ENCODE measurements at regions not wholly inside any gene's neighbourhood (a gene's known extent, or its start where the extent isn't known, plus 50 kb on each side); places are given as distances from the start of the nearest gene placed in this dataset.

DNA sequence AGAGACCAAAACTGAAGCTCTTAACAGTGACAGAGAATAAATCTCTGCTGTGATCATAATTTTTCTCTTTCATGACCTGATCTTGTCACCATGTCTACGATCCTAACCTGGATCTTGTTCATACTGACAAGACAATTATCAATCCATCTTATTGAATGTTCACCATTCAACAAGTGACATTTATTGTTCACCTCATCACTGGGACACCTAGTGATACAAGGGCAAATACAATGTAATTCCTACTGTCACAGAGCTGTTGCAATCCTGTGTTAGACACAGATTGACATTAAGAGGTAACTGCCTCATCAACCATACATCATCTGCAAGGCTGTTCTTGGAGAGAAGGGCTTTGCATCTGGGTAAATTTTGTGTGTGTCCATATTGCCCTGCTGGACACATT lies 942.4 kb upstream of the PRR20A start:
- ChIA-PET POLR2A (no interaction called here), CTCF (no interaction called here)
- Histone ChIP-seq H3K27ac (ENCODE audit: extremely low read depth, low read depth, low read length) (no peak overlapping the region), H3K36me3 (ENCODE audit: control insufficient read depth in 2 of 2, insufficient read depth in 1 of 2, low read length in 2 of 2) (no peaks in the 10 kb centered on the region), H3K4me1 (ENCODE audit: control insufficient read depth, insufficient read depth, low read length) (no peaks in the 10 kb centered on the region), H3K9me3 (ENCODE audit: control insufficient read depth, insufficient read depth, low read depth, low read length) (no peaks in the 10 kb centered on the region), H3K4me3 (ENCODE audit: low read depth, low read length) (no peak overlapping the region)
- TF ChIP-seq, protein P1, sequence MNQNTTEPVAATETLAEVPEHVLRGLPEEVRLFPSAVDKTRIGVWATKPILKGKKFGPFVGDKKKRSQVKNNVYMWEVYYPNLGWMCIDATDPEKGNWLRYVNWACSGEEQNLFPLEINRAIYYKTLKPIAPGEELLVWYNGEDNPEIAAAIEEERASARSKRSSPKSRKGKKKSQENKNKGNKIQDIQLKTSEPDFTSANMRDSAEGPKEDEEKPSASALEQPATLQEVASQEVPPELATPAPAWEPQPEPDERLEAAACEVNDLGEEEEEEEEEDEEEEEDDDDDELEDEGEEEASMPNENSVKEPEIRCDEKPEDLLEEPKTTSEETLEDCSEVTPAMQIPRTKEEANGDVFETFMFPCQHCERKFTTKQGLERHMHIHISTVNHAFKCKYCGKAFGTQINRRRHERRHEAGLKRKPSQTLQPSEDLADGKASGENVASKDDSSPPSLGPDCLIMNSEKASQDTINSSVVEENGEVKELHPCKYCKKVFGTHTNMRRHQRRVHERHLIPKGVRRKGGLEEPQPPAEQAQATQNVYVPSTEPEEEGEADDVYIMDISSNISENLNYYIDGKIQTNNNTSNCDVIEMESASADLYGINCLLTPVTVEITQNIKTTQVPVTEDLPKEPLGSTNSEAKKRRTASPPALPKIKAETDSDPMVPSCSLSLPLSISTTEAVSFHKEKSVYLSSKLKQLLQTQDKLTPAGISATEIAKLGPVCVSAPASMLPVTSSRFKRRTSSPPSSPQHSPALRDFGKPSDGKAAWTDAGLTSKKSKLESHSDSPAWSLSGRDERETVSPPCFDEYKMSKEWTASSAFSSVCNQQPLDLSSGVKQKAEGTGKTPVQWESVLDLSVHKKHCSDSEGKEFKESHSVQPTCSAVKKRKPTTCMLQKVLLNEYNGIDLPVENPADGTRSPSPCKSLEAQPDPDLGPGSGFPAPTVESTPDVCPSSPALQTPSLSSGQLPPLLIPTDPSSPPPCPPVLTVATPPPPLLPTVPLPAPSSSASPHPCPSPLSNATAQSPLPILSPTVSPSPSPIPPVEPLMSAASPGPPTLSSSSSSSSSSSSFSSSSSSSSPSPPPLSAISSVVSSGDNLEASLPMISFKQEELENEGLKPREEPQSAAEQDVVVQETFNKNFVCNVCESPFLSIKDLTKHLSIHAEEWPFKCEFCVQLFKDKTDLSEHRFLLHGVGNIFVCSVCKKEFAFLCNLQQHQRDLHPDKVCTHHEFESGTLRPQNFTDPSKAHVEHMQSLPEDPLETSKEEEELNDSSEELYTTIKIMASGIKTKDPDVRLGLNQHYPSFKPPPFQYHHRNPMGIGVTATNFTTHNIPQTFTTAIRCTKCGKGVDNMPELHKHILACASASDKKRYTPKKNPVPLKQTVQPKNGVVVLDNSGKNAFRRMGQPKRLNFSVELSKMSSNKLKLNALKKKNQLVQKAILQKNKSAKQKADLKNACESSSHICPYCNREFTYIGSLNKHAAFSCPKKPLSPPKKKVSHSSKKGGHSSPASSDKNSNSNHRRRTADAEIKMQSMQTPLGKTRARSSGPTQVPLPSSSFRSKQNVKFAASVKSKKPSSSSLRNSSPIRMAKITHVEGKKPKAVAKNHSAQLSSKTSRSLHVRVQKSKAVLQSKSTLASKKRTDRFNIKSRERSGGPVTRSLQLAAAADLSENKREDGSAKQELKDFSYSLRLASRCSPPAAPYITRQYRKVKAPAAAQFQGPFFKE (tag by site-specific recombination; IDR thresholded peaks at IDR 0.05; ENCODE audit: borderline replicate concordance), result no peak
- TF ChIP-seq GLIS2 (tag by site-specific recombination; IDR thresholded peaks at IDR 0.05) (no peak), ZNF514 (tag by site-specific recombination; IDR thresholded peaks at IDR 0.05) (no peak), ZBTB1 (tag by site-specific recombination; IDR thresholded peaks at IDR 0.05) (no peak), ZNF596 (tag by site-specific recombination; IDR thresholded peaks at IDR 0.05) (no peak), ZNF221 (tag by site-specific recombination; IDR thresholded peaks at IDR 0.05; ENCODE audit: borderline replicate concordance) (no peak), ZNF521 (tag by site-specific recombination; IDR thresholded peaks at IDR 0.05) (no peak), ZNF404 (tag by site-specific recombination; IDR thresholded peaks at IDR 0.05) (no peak), SP2 (tag by site-specific recombination; IDR thresholded peaks at IDR 0.05) (no peak), ZNF223 (tag by site-specific recombination; IDR thresholded peaks at IDR 0.05) (no peak)
- TF ChIP-seq, protein P2, sequence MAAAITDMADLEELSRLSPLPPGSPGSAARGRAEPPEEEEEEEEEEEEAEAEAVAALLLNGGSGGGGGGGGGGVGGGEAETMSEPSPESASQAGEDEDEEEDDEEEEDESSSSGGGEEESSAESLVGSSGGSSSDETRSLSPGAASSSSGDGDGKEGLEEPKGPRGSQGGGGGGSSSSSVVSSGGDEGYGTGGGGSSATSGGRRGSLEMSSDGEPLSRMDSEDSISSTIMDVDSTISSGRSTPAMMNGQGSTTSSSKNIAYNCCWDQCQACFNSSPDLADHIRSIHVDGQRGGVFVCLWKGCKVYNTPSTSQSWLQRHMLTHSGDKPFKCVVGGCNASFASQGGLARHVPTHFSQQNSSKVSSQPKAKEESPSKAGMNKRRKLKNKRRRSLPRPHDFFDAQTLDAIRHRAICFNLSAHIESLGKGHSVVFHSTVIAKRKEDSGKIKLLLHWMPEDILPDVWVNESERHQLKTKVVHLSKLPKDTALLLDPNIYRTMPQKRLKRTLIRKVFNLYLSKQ (tag by site-specific recombination; IDR thresholded peaks at IDR 0.05; ENCODE audit: borderline replicate concordance), result no peak
- TF ChIP-seq, protein P3, sequence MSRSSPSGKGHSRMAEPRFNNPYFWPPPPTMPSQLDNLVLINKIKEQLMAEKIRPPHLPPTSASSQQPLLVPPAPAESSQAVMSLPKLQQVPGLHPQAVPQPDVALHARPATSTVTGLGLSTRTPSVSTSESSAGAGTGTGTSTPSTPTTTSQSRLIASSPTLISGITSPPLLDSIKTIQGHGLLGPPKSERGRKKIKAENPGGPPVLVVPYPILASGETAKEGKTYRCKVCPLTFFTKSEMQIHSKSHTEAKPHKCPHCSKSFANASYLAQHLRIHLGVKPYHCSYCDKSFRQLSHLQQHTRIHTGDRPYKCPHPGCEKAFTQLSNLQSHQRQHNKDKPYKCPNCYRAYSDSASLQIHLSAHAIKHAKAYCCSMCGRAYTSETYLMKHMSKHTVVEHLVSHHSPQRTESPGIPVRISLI (tag by site-specific recombination; IDR thresholded peaks at IDR 0.05), result no peak
- TF ChIP-seq, protein P4, sequence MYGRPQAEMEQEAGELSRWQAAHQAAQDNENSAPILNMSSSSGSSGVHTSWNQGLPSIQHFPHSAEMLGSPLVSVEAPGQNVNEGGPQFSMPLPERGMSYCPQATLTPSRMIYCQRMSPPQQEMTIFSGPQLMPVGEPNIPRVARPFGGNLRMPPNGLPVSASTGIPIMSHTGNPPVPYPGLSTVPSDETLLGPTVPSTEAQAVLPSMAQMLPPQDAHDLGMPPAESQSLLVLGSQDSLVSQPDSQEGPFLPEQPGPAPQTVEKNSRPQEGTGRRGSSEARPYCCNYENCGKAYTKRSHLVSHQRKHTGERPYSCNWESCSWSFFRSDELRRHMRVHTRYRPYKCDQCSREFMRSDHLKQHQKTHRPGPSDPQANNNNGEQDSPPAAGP (tag by site-specific recombination; IDR thresholded peaks at IDR 0.05), result no peak
- TF ChIP-seq, protein P5, sequence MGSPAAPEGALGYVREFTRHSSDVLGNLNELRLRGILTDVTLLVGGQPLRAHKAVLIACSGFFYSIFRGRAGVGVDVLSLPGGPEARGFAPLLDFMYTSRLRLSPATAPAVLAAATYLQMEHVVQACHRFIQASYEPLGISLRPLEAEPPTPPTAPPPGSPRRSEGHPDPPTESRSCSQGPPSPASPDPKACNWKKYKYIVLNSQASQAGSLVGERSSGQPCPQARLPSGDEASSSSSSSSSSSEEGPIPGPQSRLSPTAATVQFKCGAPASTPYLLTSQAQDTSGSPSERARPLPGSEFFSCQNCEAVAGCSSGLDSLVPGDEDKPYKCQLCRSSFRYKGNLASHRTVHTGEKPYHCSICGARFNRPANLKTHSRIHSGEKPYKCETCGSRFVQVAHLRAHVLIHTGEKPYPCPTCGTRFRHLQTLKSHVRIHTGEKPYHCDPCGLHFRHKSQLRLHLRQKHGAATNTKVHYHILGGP (tag by site-specific recombination; IDR thresholded peaks at IDR 0.05), result no peak
- TF ChIP-seq, protein P6, sequence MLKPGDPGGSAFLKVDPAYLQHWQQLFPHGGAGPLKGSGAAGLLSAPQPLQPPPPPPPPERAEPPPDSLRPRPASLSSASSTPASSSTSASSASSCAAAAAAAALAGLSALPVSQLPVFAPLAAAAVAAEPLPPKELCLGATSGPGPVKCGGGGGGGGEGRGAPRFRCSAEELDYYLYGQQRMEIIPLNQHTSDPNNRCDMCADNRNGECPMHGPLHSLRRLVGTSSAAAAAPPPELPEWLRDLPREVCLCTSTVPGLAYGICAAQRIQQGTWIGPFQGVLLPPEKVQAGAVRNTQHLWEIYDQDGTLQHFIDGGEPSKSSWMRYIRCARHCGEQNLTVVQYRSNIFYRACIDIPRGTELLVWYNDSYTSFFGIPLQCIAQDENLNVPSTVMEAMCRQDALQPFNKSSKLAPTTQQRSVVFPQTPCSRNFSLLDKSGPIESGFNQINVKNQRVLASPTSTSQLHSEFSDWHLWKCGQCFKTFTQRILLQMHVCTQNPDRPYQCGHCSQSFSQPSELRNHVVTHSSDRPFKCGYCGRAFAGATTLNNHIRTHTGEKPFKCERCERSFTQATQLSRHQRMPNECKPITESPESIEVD (tag by site-specific recombination; IDR thresholded peaks at IDR 0.05), result no peak
